HG03095 (cell line): ENCODE measurements at regions not wholly inside any gene's neighbourhood (a gene's known extent, or its start where the extent isn't known, plus 50 kb on each side); places are given as distances from the start of the nearest gene placed in this dataset.

Experiments
- ATAC-seq: cut with Tn5 transposase; IDR thresholded peaks from one replicate; pipeline ENCODE4 v1.9.1; 2021; ENCODE audit warnings: moderate library complexity; ENCODE audit not compliant: unreplicated experiment

- no peak for ATAC-seq
These were observed 511.3 kb upstream of the PAPPA start for GRCh38 chr9:115642285-115642684.

GRCh38 chr9:115643948-115644727 lies 509.5 kb upstream of the PAPPA start:
- ATAC-seq = no peak

GRCh38 chr9:115649991-115650472 lies 503.6 kb upstream of the PAPPA start:
- ATAC-seq = no peak

GRCh38 chr9:115650768-115651167 lies 502.8 kb upstream of the PAPPA start:
- no peak for ATAC-seq

GRCh38 chr9:115651461-115651860 lies 502.1 kb upstream of the PAPPA start:
- ATAC-seq = no peak

GRCh38 chr9:115653171-115653606 lies 500.4 kb upstream of the PAPPA start:
- ATAC-seq = no peak

- ATAC-seq = no peak
These were observed 495.9 kb upstream of the PAPPA start for GRCh38 chr9:115657695-115658094.

GRCh38 chr9:115665519-115665918 lies 488.1 kb upstream of the PAPPA start:
- no peak for ATAC-seq

GRCh38 chr9:115668521-115668920 lies 485.1 kb upstream of the PAPPA start:
- ATAC-seq = no peak

GRCh38 chr9:115671236-115671962 lies 482.2 kb upstream of the PAPPA start:
- ATAC-seq = no peak

- ATAC-seq = no peak
These were observed 481.7 kb upstream of the PAPPA start for GRCh38 chr9:115671963-115672305.

GRCh38 chr9:115672477-115673316 lies 480.9 kb upstream of the PAPPA start:
- ATAC-seq = no peak

GRCh38 chr9:115673599-115673998 lies 480.0 kb upstream of the PAPPA start:
- no peak for ATAC-seq

- no peak for ATAC-seq
These were observed 479.5 kb upstream of the PAPPA start for GRCh38 chr9:115674091-115674490.

- no peak for ATAC-seq
These were observed 477.8 kb upstream of the PAPPA start for GRCh38 chr9:115675834-115676233.

GRCh38 chr9:115680231-115680630 lies 473.4 kb upstream of the PAPPA start:
- no peak for ATAC-seq

- ATAC-seq = no peak
These were observed 472.0 kb upstream of the PAPPA start for GRCh38 chr9:115681585-115681984.

GRCh38 chr9:115686069-115686468 lies 467.5 kb upstream of the PAPPA start:
- ATAC-seq = no peak

- no peak for ATAC-seq
These were observed 466.2 kb upstream of the PAPPA start for GRCh38 chr9:115687356-115687755.

GRCh38 chr9:115689331-115689730 lies 464.3 kb upstream of the PAPPA start:
- no peak for ATAC-seq

GRCh38 chr9:115690786-115691496 lies 462.6 kb upstream of the PAPPA start:
- no peak for ATAC-seq
